Smooth muscle cell of the brain vasculature (primary cell): ENCODE measurements at regions not wholly inside any gene's neighbourhood (a gene's known extent, or its start where the extent isn't known, plus 50 kb on each side); places are given as distances from the start of the nearest gene placed in this dataset.
"Not testable (repeated sequence)": the region's sequence is repeated elsewhere in the genome, so short reads cannot be mapped to it uniquely, and the experiment has no call there.

ENCODE experiments used
- DNase-seq: peaks from one replicate; pipeline ENCODE4 v3.0.0-alpha.2; 2012; ENCODE audit warnings: low read depth, low spot score

DNA sequence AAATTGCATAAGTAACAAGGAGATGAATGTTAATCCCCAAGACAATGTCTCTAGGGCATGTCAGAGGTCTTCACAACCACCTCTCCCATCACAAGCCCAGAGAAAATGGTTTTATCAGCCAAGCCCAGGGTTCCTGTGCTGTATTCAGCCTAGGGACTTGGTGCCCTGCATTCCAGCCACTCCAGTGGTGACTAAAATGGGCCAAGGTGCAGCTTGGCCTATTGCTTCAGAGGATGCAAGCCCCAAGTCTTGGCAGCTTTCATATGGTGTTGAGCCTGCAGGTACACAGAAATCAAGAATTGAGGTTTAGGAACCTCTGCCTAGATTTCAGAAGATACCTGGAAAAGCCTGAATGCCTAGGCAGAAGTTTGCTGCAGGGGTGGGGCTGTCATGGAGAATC, 1118.6 kb downstream of the PLA2G4A start:
- DNase-seq: no peak

DNA sequence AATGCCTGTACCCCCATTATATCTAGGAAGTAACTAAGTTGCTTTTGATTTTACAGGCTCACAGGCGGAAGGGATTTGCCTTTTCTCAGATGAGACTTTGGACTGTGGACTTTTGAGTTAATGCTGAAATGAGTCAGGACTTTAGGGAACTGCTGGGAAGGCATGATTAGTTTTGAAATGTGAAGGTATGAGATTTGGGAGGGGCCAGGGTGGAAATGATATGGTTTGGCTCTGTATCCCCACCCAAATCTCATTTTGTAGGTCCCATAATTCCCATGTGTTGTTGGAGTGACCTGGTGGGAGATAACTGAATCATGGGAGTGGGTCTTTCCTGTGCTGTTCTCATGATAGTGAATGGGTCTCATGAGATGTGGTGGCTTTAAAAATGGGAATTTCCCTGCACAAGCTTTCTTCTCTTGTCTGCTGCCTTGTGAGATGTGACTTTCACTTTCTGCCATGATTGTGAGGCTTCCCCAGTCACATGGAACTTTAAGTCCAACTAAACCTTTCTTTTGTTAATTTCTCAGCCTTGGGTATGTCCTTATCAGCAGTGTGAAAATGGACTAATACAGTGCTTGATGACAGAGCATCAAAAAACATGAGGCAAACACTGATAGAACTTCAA, 1119.5 kb downstream of the PLA2G4A start:
- DNase-seq: no peak

DNA sequence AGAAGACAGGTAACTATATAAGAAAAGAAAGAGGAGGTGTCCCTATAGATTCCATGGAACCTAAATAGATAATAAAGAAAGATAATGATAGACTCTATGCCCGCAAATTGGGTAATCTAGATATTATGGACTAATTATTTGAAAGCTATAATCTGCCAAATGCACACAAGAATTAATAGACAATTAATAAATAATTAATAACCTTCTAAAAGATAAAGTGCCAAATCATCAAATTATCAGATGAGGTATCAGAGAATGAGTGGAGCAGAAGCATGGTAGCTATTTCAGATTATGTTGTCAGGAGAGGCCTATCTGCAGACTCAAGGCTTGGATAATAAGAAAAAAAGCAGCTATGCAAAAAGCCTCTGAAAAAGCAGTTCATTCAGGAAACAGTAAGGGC, 1120.8 kb downstream of the PLA2G4A start:
- no peak for DNase-seq

DNA sequence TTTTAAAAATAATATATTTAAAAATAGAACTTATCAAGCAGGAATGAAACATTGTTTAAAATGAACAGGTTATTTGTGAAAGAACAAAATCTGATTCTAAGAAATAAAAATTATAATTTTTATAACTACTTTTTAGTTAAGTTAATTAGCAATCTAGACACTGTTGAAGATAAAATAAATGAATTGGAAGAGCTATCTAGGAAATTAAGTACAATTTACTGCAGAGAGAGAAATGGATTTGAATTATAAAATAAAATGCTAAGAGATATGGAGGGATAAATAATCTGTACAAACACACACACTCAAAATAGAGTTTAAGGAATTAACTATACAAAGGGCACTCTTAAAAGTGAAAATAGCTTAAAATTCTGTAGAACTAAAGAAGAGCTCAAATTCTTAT, 1123.1 kb downstream of the PLA2G4A start:
- DNase-seq: no peak

DNA sequence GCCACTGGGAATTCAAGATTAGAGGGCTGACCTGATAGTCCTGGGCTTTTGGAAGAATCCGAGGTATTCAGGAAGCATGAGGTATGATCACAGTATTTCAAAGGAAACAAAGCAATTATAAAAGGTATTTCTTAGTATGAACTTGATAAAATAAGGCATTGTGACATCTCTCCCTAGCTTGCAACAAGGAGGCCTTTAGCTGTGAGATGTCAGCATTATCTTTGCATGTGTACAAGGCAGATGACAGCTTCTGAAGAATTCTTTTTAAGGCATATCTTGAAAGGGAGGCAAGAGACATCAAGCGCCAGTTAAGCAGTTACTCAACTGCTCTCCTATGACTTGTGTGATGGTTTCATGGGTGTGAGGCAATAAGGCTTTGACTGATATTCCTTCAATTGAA, 1123.7 kb downstream of the PLA2G4A start:
- no peak for DNase-seq

DNA sequence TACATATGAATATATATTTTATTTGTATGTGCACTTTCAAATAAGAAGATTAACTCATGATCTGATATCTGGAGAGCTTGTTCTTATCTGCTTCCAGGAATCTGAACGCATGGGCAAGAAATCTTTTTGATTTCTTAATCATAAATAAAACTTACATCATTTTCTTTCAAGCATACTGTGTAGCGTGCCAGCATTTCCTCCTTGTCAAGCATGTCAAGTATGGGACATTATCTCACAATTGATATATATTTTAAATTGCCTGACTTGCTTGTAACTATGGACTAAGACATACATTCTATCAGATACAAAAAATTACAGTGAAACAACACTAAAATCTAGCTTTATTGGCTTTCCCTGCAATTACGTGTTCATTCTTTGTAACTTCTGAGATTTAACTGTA, 1128.2 kb downstream of the PLA2G4A start:
- no peak for DNase-seq

DNA sequence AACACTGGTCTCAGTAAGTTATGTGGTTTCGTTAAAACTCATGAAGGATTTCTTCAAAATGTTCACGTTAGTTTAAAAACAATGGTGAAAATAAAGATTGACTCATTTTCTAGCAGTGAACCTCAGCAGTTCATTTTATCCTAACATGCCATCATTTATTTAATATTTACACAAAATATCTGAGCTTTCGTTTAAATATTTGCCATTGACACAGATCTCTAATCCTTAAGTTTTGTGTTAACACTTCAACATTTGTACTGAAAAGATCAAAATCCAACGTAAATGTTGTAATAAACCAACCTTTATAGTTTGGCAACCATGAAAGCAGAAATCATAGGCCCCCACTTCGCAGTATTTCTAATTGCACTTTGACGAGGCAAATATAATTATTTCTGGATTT, 1129.5 kb downstream of the PLA2G4A start:
- DNase-seq: no peak

DNA sequence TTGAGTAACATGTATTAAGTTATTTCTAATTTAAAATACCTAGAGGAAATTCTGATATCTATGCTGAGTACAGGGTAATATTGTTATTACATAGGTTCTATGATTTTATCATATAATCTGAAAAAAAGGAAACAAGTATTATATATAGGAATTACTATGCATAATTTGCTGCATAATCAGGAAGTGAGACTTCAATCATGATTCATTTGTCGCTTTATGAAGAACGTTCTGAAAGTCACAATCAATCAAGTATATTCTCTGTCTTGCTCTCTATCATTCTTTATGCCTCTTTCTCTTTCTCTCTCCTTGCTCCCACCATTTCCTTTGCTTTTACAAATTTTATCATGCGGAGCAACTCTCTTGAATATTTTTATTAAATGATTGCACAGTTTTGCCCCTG, 1130.3 kb downstream of the PLA2G4A start:
- no peak for DNase-seq

DNA sequence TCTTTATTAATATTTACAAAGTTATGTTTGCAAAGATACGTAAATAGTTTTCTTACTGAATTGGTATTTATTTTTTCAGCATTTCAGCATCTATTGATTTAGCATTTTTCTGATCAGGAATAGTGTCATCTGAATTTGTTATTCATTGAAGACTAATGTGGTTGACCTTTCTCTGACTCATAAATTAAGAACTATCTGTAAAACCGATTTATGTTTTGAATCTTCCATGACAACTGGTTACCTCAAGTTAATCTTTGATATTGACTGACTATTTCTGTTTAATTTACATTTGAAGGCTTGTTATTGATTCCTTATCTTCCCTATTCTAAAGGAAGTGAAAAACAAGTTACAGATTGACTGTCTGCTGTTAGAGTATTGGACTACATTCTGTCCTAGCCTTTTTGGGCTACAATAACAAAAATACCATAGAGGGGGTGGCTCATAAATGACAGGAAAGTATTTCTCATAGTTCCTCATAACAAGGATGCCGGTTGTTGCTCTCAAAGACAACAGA, 1131.4 kb downstream of the PLA2G4A start:
- DNase-seq: no peak

DNA sequence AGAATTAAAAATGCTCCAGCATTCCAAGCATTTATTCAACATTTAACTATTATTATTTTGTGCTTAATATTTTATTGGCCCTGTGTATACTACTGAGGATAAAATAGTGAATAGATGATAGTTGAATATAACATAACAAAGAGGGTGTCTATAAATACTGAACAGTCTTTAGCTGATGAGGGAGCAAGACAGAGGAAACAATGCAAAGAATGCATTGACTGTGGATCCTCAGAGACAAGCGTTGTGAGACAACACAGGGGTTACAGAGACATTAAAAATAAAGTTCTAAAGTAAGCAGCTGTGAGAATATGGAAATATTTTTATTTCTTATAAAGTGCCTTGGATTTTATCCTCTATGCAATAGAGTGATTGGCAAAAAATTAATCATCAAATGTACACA, 1133.1 kb downstream of the PLA2G4A start:
- no peak for DNase-seq

DNA sequence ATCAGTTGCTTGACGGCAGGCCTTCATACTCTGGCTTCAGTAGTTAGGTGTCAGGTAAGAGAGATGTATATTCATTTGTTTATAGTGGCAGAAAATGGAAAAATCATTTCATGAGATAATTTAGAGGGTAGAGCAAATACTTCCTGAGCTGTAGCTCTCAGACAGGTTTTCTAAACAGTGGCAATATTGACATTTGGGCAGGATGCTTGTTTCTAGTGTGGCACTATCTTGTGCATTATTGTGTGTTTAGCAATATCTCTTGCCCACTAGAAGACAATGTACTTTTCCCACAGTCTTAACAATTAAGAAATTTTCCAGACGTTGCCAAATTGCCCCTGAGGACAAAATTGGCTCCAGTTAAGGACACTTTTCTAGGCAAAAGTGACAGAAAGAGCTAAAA, 1143.1 kb downstream of the PLA2G4A start:
- DNase-seq: no peak

DNA sequence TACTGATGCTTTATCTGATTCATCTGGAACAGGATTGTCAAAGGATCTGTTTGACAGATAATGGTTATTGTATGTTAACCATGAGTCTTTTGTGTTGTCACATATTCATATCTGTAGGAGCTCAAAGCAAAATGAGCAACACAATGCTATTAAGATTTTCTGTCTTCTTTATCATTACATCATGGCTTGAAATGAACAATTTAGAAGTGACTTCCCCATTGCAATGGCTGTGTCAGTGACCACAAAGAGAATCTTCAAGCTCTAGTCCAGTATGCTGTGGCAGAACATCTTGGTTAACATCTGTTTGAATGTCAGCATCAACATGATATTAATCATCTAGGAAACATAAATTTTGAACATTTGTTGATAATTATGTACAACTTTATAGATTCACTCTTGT, 1148.5 kb downstream of the PLA2G4A start:
- DNase-seq: no peak

DNA sequence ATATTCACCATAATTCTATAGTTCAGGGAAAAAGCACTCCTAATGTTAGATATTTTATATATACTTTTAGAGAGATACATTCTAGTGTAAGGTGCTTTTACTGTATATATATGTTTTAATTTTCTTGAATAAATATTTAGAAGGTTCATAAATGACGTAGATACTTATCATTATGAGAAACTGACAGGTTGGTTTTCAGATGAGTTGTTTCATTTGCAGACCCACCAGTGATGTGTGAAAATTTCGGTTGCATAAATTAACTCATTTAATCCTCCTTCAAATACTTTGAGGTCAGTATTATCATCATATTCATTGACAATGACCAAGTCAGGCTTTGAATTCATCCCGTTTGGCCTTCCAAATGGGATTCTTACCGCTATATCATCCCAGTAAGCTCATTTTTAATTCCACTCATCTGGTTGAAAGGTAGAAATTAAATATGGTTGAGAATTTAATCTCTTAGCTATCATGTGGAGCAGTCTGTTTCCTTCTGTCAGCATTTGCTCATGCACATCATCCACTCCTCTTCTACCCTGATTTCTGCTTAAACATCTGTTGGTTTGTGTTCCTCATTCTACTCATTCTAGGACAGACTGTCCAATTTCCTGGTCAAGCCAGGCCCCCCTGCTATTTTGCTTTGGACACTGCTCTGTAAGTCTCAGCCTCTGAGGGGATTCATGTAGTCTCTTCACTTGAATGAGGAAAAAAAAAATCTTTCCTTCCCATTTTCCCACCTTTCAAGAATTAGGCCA, 1156.6 kb downstream of the PLA2G4A start:
- DNase-seq: no peak

DNA sequence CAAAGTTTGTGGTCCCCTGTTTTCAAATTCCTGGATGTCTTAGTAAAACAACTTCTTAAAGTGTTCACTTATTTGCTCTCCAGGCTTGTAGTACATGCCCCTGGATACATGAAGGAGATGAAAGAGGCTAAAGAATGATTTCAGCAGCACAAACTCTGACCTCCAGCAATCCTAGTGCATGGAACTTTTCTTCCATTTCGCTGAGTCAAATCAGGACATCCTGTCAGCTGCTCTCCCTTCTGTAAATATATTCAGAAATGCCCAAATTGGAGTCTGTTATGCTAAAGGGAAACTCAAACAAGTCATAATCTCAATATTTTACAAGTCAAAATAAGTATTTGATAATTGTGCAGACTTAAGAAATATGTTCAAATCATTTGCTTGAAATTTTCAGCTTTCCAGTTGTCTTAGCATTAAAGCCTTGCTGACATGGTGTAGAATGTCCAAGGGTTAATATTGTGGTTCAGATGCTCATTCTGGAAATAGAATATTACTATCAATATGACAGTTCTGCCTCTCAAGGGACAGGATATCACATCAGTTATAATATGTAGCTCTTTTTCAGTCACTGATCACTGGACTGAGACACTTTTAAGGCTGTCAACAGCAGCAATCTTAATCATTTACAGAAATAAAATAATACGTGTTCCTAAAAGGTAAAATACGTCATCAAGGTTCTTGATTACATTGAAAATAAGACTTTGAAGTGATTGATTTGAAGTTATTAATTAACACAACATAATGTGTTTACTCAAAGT, 1157.3 kb downstream of the PLA2G4A start:
- no peak for DNase-seq

DNA sequence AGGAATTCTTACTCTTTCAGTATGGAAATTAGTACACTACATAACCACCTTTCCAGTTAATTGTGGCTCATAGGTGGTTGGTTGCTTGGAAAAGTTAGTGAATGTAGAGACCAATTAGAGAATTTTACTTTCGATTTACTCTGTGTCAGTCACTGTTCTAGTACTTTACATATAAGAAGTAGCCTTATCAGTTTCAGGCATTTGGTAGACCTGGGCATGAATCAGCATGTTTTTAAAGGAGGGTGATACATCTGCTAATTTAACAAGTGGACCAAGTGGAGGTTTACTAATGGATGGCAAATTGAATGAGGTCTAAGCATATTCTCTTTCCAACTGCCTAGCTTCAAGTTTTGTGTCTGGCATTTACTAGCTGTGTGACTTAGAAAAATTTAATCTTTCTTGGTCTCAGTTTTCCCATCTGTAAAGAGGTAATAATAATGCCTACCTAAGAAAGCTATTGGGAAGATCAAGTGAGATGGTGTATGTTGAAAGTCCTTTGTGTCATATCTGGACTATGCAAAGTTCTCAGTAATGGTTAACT, 1158.6 kb downstream of the PLA2G4A start:
- no peak for DNase-seq

DNA sequence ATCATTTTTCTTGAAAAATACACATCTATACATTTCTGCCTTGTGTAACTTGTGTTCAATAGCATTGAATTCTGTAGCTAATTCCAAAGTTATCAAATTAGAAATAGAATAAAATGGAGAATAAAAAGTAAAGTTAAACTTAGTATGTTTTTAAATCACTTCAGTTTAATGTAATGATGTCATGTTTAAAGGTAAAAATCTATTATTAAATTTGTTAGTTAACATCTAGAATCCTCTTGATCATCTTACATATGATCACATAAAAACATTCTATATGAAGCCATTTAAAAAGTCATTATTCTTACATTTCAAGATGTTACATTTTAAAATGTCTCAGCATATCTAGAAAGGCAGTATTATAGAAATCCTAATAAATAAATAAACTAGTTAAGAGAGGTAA, 1163.2 kb downstream of the PLA2G4A start:
- no peak for DNase-seq

DNA sequence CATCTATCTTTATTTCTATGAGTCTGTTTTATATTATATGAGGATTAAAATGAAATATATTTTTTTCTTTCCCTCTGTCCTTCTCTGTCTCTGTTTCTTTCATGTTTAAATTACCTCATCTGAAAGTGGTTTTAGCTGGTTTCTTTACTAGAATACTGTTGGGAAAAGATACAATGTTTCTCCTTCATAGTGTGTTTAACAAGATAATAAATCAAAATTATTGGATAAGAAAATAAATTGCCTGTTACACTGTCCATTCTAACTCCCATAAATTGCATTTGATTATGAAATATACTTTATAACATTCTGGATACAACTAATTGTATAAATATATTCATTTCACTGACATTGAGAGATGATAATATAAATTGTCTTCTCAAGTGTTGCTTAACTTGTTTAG, 1168.0 kb downstream of the PLA2G4A start:
- DNase-seq: no peak

DNA sequence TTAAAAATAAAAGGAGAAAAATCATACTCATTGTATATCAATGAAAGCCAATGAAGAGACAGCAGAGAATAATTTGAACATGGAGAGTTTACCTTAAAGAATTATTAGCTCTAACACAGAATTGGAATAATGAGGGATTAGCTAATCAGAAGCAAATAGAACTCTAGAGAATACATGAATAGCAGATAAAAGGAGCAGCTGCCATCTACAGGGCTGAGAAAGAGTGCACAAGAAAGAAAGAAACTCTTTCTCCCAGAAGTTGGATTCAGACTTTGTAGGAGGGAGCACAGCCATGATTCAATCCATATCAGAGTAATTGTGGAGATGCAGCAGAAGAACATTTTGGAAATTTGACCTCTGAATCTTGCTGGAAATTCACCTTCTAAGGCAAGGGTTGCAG, 1171.2 kb downstream of the PLA2G4A start:
- no peak for DNase-seq

DNA sequence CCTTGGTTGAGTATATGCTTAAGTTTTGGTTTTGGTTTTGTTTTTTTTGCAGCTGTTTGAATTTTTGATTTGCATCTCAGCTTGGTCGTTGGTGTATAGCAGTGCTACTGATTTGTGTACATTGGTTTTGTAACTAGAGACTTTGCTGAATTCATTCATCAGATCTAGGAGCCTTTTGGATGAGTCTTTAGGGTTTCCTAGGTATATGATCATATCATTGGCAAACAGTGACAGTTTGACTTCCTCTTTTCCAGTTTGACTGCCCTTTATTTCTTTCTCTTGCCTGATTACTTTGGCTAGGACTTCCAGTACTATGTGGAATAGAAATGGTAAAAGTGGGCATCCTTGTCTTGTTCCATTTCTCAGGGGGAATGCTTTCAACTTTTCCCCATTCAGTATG, 1174.9 kb downstream of the PLA2G4A start:
- not testable (repeated sequence) for DNase-seq

DNA sequence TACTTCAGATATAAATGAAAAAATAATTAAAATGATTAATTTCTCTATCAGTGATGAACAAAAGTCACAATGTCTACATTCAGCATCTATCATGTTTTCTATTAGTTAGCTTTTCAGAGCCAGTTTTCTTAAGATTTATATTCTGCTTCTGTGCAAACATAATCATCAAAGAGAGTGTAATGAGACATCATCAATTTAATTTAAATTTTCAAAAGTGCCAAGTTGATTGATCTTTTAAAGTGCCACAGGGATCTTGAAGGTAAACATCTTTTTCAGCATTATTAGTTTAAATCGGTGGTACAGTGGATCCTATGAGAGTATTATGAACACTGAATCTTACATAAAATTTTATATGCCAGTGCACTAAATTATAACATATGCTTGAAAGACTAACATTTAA, 1176.1 kb downstream of the PLA2G4A start:
- no peak for DNase-seq

DNA sequence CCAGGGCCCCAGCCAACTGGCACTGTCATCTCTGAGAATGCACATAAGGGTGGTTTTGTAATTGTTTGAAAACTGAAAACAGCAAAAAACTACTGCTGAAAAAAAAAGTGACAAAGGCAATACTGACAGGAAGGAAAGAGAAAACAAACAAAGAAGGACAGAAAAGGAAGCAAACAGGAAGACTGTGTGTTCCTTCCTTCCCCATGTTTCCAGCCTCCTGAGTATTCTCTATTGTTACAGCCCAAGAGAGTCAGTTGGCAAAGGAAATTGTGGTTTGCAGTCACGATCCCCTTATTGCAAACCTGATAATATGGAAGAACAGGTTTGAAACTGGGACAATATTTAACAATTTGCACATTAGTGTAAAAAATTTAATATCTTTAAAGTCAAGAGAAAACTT, 1177.6 kb downstream of the PLA2G4A start:
- no peak for DNase-seq

DNA sequence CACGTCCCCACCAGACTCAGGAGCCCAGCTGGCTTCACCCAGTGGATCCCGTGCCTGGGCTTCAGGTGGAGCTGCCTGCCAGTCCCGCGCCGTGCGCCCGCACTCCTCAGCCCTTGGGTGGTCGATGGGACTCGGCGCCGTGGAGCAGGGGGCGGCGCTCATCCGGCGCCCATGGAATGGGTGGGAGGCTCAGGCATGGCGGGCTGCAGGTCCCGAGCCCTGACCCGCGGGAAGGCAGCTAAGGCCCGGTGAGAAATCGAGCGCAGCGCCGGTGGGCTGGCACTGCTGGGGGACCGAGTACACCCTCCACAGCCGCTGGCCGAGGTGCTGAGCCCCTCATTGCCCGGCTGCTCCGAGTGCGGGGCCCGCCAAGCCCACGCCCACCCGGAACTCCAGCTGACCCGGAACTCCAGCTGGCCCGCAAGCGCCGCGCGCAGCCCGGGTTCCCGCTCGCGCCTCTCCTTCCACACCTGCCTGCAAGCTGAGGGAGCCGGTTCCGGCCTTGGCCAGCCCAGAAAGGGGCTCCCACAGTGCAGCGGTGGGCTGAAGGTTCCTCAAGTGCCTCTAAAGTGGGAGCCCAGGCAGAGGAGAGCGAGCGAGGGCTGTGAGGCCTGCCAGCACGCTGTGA, 1184.6 kb downstream of the PLA2G4A start:
- not testable (repeated sequence) for DNase-seq
